HG03439 (cell line): ENCODE measurements at regions not wholly inside any gene's neighbourhood (a gene's known extent, or its start where the extent isn't known, plus 50 kb on each side); places are given as distances from the start of the nearest gene placed in this dataset.
"Not testable (repeated sequence)": the region's sequence is repeated elsewhere in the genome, so short reads cannot be mapped to it uniquely, and the experiment has no call there.

ENCODE experiments used
- ATAC-seq: cut with Tn5 transposase; IDR thresholded peaks from one replicate; pipeline ENCODE4 v1.9.1; 2021; ENCODE audit warnings: mild to moderate bottlenecking, moderate library complexity; ENCODE audit not compliant: unreplicated experiment

DNA sequence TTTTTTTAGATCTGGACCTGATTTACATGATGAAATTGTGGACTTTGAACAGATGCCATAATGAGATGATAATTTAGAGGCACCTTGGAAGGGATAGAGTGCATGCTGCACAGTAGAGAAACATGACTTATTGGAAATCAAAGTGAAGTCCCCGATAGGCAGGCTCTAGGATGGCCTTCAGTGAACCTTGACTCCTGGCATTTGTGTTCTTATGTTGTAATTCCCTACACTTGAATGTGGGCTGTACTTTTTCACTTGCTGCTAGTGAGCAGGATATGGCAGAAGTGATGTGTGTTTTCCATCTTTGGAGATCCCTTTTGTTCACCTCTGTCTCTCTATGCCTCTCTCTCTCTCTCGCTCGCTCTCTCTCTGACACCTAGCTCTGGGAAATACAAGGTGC, 1614.6 kb downstream of the PCDH9 start:
- ATAC-seq = no peak

- peak; percentile 67 for ATAC-seq
Measured at GRCh38 chr13:65613004-65613403, 1617.1 kb downstream of the PCDH9 start.

DNA sequence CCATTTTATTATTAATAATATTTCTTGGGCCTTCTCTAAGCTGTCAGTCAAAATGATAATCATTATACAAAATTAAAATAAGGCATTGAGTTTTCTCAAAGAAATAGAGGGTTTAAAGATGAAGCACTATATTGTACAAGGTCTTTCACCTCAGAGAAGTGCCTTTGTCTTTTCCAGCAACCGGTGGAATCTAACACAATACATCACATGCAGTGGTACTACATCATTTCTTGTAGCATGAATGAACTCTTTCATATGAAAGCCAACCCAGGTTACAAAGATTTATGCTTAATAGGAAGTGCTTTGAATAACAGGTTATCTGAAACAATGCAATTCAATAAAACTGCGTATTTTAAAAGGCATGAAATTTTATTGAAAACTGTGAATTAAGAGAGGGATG, 1620.8 kb downstream of the PCDH9 start:
- ATAC-seq = no peak

DNA sequence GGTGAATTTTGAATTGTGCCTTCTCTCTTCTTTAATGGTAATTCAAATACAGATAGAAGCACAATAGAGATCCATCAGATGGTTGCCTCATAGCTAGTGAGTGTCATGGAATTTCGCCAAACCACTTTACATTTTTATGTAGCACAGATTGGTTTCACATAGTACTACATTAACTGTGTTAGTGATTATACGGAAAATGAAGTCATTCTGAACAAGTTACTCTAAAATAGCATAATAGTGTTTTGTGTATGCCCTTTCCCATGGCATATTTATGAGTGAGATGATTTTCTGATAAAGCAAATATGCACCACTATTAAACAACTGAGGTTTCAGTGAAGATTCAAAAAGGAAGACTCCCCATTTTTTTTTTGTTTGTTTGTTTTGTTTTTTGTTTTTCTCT, 1623.5 kb downstream of the PCDH9 start:
- no peak for ATAC-seq

DNA sequence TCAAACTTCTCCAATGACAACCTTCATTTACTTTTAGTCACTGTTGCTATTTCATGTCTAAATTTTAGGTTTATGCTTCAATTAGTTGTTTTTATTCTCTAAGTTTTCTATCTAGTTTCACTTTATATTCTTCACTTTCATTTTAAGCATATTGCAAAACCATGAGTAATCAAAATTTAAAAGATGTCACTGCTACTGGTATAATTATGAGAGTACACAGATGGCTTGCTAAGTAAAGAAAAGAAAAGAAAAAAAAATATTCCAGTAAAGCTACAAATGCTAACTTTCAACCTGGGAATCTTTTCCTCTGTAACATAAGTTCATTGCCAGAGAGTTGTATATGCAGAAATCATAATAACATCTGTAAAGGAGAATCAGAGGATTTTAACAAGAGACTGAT, 1624.7 kb downstream of the PCDH9 start:
- no peak for ATAC-seq

GRCh38 chr13:65603160-65603559, 1627.0 kb downstream of the PCDH9 start:
- no peak for ATAC-seq

DNA sequence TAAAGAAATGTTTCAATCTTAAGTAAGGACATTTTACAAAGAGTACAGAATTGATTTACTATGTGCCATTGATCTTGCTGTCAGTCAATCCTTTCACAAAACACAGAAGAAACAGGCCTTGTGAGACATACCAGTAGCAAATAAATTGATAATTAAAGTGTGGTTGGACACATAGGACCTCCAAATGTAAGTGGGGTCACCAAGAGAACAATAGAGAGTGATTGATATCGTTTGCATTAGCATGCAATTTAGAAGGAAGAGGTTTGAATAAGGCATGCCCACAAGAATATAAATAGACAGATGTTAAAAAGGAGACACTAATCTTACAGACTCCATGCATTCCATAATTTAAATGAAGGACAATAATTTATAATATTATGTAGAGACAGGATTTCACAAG, 1628.3 kb downstream of the PCDH9 start:
- no peak for ATAC-seq

- ATAC-seq = no peak
Measured at GRCh38 chr13:65600702-65601101, 1629.4 kb downstream of the PCDH9 start.

DNA sequence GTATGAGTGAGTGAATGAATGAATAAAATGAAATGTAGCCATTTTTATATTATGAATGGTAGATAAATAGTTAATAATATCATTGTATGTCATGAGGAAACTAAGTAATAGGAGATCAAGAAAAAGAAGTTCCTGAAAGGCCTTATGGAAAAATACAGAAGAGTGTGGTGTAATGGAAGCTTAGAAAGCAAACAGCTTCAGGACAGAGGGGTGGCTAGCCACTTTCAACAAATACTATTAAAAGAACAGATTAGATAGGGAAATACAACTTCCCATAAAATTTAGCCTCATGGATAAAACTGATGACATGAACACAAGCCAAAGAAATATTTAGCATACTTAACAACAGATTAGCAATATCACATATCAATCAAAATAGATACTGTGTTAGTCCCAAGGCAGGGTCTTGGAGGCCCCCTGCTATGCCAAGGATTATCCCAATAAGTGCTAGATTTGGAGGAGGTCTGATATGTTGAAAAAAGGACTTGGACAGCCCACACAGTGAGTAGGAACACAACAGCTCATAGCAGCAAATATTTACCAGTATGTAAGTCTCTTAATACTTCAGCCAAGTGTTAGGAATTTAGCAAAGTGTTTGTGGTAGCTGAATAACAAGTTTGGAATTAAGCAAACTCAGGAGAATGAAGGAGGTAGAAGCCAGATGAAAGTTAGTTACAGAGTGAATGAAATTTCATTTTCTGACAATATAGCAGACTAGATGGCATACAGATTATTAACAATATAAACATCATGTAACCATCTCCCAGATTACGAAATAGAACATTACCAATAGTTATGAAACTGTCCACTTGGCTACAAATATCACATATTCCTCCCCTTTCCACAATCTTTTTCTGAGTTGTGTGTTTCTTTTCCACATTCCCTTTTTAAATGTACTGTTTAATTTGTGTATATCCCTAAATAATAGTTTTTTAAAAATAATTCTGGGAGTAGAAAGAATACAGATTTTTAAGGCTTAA, 1632.0 kb downstream of the PCDH9 start:
- ATAC-seq = no peak

DNA sequence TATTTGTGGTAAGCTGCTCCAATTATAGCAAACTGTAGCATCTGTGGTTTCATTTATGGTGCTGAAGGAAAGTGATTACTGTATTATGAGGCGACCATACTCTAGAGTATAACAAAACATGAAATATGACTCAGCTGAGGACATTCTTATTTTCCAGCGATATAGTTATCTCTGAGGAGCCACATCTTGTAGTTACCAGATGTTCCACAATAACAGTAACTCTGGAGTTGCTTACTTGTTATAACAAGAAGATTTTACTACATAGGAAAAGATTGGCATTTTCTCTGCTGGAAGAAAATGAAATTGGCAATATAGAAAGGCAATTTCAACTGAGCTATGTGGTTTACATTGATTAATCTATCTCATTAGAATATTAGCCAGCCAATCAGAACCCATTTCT, 1634.2 kb downstream of the PCDH9 start:
- ATAC-seq = no peak

GRCh38 chr13:65594298-65594781, 1635.8 kb downstream of the PCDH9 start:
- ATAC-seq = no peak

DNA sequence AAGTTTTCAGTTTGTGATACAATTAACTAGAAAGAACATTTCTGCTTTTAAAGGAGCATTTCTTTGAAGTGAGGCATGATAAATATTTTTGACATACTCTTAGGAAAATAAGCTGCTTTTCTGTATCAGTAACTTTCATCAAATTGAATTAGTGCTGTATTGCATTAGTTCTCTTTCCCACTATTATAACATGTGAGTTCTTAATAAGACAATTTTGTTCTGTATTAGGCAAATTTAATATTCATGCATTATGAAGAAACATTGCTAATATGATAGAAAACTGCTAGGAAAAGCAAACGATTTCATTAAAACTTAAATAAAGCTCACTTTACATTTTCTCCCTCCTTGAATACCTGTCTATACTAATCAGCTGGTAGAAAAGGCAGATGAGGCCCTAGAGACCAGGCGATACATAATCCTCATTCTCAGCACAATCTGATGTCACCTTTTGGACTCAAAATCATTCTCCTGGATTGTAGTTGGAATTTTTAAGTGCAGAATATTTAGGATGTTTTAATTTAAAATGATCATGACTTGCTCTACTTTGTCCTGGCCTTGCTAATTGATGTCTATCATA, 1636.8 kb downstream of the PCDH9 start:
- ATAC-seq = no peak

DNA sequence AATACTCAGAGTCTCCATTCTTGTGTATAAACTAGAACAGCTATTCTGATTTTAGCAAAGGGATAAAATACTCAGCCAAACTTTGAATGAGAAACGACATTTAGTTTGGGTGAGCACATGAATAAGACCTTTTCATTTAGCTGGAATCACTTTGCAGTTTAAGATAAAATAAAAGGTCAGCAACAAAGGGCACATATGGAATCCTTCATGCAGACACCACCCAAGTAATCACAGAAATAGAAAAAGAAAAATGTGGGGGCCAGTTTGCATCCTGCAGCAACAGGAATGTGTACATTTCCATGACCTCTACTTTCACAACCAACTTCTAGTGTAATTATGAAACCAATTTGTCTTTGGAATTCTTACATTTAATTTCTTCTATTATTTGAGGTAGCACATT, 1637.4 kb downstream of the PCDH9 start:
- no peak for ATAC-seq

GRCh38 chr13:65585346-65585745, 1644.8 kb downstream of the PCDH9 start:
- no peak for ATAC-seq

DNA sequence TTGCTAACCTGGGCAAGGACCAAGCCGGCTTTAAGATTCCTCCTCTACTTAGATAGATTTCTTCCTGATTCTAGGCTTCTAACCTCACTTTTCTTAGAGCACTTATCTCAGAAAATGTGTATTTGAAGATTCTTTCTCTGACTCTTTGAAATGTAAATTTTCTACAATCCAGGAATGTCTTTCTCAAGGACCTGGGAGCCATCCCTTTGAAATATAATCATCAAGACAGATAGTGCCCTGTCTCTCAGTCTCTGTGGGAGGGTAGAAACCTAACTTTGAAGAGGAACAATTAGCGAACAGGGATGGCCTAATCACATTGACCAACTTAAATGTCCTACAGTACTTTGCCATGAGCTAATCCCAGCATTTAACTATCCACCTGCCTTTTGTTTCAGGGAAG, 1646.0 kb downstream of the PCDH9 start:
- no peak for ATAC-seq

GRCh38 chr13:65582160-65582559, 1648.0 kb downstream of the PCDH9 start:
- no peak for ATAC-seq

GRCh38 chr13:65564561-65564960, 1665.6 kb downstream of the PCDH9 start:
- not testable (repeated sequence) for ATAC-seq

DNA sequence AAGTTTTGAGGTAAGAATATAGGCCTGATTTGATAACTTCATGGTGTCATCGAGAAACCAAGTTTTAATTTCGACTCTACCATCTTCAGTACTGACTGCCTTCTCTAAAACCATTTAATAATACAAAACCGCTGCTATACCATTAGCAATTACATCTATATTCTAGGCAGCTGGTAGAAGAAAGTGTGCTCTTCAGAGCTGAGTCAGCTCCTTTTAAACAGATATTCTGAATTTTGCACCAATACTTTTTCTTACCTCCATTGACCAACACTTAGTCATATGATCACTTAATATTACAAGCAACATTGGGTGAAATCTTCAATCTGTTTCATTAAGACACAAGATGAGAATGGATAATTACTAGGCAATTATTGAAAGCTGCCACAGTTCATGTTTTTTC, 1667.8 kb downstream of the PCDH9 start:
- ATAC-seq = no peak

DNA sequence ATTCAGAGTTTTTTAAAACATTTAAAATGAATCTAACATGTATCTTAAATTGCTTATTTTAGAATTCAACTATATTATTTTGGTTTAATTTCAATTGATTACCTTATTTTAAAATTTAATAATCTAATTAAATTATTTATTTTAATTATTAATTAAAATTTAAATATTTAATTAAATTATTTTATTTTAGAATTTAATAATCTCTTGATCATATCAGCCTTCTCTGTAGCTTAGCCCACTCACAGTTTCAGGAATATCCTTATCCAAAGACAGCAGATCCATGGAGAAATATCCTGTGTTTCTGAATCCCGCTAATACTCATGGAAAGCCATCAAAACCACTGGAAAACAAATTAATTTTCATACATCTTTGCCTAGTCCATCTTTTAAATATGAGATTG, 1669.2 kb downstream of the PCDH9 start:
- no peak for ATAC-seq

GRCh38 chr13:65555962-65556361, 1674.2 kb downstream of the PCDH9 start:
- no peak for ATAC-seq

- ATAC-seq = no peak
Measured at GRCh38 chr13:65553096-65553727, 1676.9 kb downstream of the PCDH9 start.

DNA sequence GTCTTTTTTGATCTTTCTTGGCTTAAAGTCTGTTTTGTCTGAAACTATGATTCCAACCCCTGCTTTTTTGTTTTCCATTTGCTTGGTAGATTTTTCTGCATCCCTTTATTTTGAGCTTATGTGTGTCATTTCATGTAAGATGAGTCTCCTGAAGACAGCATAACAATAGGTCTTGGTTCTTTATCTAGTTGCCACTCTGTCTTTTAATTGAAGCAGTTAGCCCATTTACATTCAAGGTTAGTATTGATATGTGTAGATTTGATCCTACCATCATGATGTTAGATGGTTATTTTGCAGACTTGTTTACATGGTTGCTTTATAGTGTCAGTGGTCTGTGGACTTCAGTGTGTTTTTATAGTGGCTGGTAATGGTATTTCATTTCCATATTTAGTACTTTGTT, 1678.9 kb downstream of the PCDH9 start:
- no peak for ATAC-seq
